HEK293T (cell line): ENCODE measurements at regions not wholly inside any gene's neighbourhood (a gene's known extent, or its start where the extent isn't known, plus 50 kb on each side); places are given as distances from the start of the nearest gene placed in this dataset.

Experiments
- FOXK2 ChIP-seq: fragments of 450-650 bp; IDR thresholded peaks from 2 replicates; pipeline ENCODE4 v1.6.1; 2016; ENCODE audit warnings: mild to moderate bottlenecking
- LEF1 ChIP-seq: fragments of 450-650 bp; IDR thresholded peaks from 2 replicates; pipeline ENCODE4 v1.6.1; 2017; ENCODE audit warnings: mild to moderate bottlenecking, borderline replicate concordance
- SUZ12 ChIP-seq: fragments of 450-650 bp; IDR thresholded peaks from 2 replicates; pipeline ENCODE4 v1.6.1; 2016; ENCODE audit warnings: mild to moderate bottlenecking

- no peak for TF ChIP-seq SUZ12
- TF ChIP-seq FOXK2 = no peak
- no peak for TF ChIP-seq LEF1
These were observed 1798.9 kb downstream of the PCDH7 start for GRCh38 chr4:32519060-32519459.
